GM12873 (cell line): ENCODE measurements at regions not wholly inside any gene's neighbourhood (a gene's known extent, or its start where the extent isn't known, plus 50 kb on each side); places are given as distances from the start of the nearest gene placed in this dataset.

ENCODE experiments used
- TF ChIP-seq, protein P1 (sequence below): IDR thresholded peaks from 2 replicates; pipeline ENCODE4 v1.5.1; 2012; ENCODE audit warnings: low read depth, mild to moderate bottlenecking, moderate library complexity, low read length, control low read depth; ENCODE audit not compliant: insufficient read depth; ENCODE audit errors: missing control alignments

DNA sequence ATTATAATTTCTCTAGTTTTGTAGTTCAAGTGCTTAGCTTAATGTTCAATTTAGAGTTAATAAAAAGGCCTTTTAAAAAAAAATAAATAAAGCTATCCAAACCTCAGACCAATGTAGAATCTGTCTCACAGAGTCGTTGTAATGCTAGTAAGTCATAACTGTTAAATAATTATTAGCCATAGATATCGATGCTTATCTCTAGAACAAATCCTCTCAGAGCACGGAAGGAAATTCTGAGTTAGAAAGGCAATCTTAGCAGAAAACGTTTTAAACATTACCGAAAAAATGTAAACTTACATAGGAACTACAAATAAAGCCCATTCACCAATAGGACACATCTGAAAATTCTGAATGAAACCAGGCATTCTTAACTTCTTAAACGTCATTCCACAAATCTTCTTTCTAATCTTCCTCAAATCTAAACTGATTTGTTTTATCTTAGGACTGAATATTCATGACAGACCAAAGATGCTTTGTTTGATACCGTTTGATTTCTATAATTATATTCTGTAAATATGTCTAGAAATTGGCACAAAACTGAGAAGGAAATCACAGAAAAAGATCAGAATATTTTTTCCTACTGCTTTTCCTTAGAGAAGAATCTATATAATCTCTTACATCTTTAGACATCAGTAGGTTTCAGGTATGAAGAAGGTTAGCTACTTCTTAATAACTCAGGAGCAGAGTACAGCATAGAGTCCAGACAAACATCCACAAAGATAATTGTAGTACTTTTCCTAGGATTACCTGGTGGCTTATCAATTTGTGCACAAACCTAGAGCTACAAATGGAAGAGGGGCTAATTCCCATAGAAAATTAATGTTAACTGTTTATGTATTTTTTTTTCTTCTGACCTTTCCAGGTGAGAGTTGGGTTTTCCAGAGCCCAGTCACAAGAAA, 140.7 kb downstream of the BTC start:
- TF ChIP-seq, protein P1, sequence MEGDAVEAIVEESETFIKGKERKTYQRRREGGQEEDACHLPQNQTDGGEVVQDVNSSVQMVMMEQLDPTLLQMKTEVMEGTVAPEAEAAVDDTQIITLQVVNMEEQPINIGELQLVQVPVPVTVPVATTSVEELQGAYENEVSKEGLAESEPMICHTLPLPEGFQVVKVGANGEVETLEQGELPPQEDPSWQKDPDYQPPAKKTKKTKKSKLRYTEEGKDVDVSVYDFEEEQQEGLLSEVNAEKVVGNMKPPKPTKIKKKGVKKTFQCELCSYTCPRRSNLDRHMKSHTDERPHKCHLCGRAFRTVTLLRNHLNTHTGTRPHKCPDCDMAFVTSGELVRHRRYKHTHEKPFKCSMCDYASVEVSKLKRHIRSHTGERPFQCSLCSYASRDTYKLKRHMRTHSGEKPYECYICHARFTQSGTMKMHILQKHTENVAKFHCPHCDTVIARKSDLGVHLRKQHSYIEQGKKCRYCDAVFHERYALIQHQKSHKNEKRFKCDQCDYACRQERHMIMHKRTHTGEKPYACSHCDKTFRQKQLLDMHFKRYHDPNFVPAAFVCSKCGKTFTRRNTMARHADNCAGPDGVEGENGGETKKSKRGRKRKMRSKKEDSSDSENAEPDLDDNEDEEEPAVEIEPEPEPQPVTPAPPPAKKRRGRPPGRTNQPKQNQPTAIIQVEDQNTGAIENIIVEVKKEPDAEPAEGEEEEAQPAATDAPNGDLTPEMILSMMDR: no peak

DNA sequence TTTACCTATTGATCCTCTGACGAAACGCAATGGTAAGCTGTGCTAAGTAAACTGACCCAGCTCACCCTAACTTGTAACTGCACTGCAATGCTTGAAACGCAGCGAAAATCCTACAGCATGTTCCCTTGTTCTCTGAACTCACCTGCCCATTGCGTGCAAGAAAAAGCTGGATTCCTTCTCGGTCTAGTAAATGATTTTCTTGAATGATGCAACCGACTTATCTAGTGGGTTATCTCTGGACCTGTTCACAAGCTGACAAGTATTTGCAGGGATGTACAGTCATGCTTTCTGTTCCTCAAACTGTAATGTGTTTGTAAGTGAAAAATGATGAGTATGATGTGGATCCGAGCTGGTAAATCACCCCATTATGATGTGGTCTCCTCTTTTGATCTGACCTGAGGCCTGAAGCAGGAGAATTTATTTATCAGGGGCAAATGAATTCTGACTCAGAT, 140.1 kb downstream of the BTC start:
- TF ChIP-seq, protein P1: no peak

DNA sequence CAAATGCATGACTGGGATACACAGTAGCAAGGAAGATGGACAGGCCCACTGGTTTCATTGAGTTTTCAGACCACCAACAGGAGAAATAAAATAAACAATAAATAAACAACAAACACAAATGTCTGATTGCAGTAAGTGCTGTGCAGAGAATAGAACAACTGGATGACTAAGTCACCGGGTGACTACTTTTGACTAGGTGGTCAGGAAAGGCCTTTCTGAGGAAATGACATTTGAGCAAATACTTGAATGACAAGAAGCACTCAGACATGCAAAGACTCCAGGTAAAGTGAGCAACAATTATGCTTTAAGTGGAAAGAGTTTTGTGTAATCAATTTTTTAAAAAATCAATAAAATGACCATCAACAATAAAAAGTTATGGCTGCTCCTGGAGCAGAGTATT, 137.7 kb downstream of the BTC start:
- TF ChIP-seq, protein P1: no peak

DNA sequence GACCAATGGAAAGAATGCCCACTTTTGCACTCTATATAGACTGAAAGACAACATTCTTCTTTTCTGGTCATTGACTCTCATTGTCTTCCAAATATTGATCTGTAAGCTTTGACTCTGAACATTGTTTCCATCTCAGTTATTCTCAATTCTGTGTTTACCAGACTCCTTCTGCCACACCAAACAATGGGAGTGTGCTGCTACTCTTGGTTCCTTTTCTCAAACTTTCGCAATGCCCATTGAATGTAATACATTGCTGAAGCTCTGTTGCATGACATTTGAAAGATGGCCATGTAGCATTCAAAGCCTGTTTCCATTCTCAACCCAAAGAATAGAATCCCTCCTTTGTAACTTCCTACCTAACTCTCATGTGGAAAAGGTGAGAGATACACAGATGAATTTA, 136.2 kb downstream of the BTC start:
- TF ChIP-seq, protein P1: no peak

- TF ChIP-seq, protein P1: no peak
Measured at GRCh38 chr4:74659576-74660411, 134.5 kb downstream of the BTC start.

DNA sequence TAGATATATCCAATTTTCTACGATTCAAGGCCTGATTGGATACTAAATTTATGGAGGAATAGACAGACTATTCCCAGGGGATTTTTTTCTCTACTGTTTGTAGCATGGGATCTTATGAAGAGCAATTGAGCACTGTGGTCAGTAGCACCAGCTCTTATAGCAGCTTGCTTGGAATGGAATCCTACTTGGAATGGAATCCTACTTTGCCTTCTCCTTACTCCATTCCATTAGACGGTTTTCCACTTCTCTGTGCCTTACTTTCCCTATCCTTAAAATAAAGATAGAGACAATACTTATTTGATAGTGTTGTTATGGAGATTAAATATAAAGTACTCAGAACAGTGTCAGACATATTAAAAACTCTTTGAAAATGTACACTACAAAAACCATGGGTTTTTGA, 133.5 kb downstream of the BTC start:
- TF ChIP-seq, protein P1: no peak
